CD4-positive, alpha-beta T cell (primary cell): ENCODE measurements at regions not wholly inside any gene's neighbourhood (a gene's known extent, or its start where the extent isn't known, plus 50 kb on each side); places are given as distances from the start of the nearest gene placed in this dataset.

Experiments used
- ATAC-seq: fragments of 200-7000 bp; cut with Tn5 transposase; one replicate; pipeline ENCODE4 v1.10.0; 2022; ENCODE audit warnings: mild to moderate bottlenecking; ENCODE audit not compliant: poor library complexity
- CTCF ChIA-PET: fragments of 350-600 bp; sonication (Branson Sonifier 250); formaldehyde crosslinking; loops from one replicate; lab custom pipeline; 2021; ENCODE audit warnings: antibody characterized with exemption, inconsistent platforms; lab: Charles Lee
- POLR2A ChIA-PET: fragments of 350-600 bp; sonication (Branson Sonifier 250); formaldehyde crosslinking; loops from one replicate; lab custom pipeline; 2021; ENCODE audit warnings: antibody characterized with exemption, inconsistent platforms; lab: Charles Lee
- DNase-seq, 14 experiments: peaks; one replicate each; pipeline ENCODE4 v3.0.0-alpha.2; 2013 to 2020; ENCODE audit warnings: mixed read lengths in 2 of 14
- H3K27ac ChIP-seq, 2 donors: one replicate each; pipeline versions ENCODE4 v1.5.1 to v1.7.0; 2013; ENCODE audit warnings: low read length in 2 of 2, low read depth in 1 of 2, mild to moderate bottlenecking in 1 of 2
- H3K27me3 ChIP-seq, 2 experiments: 1 replicate in 1 of 2; 2 replicates in 1 of 2; pipeline versions ENCODE4 v1.6.1 to v1.7.0; 2013; ENCODE audit warnings: low read length in 2 of 2, control low read depth in 1 of 2, mild to moderate bottlenecking in 1 of 2, moderate library complexity in 1 of 2; ENCODE audit not compliant: insufficient read depth in 2 of 2, control insufficient read depth in 1 of 2
- H3K36me3 ChIP-seq: one replicate; pipeline ENCODE4 v1.6.1; 2013; ENCODE audit warnings: low read length, control low read depth; ENCODE audit not compliant: insufficient read depth
- H3K4me1 ChIP-seq: one replicate; pipeline ENCODE4 v1.6.1; 2013; ENCODE audit warnings: low read length, control low read depth; ENCODE audit not compliant: insufficient read depth
- H3K4me3 ChIP-seq: one replicate; pipeline ENCODE4 v1.5.1; 2013; ENCODE audit warnings: mild to moderate bottlenecking, low read length, moderate library complexity
- H3K9me3 ChIP-seq, 2 experiments: 1 replicate in 1 of 2; 2 replicates in 1 of 2; pipeline versions ENCODE4 v1.6.1 to v1.7.0; 2013; ENCODE audit warnings: low read length in 2 of 2, mild to moderate bottlenecking in 2 of 2, control low read depth in 1 of 2, moderate library complexity in 1 of 2; ENCODE audit not compliant: control insufficient read depth in 1 of 2, insufficient read depth in 1 of 2
- H3K27ac Mint-ChIP-seq: one replicate; pipeline ENCODE4 v1.8.0; 2020; ENCODE audit warnings: mixed read lengths
- H3K27me3 Mint-ChIP-seq: one replicate; pipeline ENCODE4 v1.8.0; 2021; ENCODE audit warnings: mixed read lengths
- H3K36me3 Mint-ChIP-seq: one replicate; pipeline ENCODE4 v1.8.0; 2021; ENCODE audit warnings: low read depth, mixed read lengths
- H3K4me1 Mint-ChIP-seq: one replicate; pipeline ENCODE4 v1.8.0; 2021; ENCODE audit warnings: low read depth, mixed read lengths
- H3K4me3 Mint-ChIP-seq: one replicate; pipeline ENCODE4 v1.8.0; 2020; ENCODE audit warnings: mild to moderate bottlenecking, mixed read lengths
- H3K9me3 Mint-ChIP-seq: one replicate; pipeline ENCODE4 v1.8.0; 2020; ENCODE audit warnings: mixed read lengths
- intact Hi-C, 2 experiments: fragments of 100-400 bp; cut with DNase I in 1 of 2; cut with micrococcal nuclease in 1 of 2; formaldehyde crosslinking; loops; one replicate each; pipeline versions ENCODE4 v1.15.1 to v1.9.0; 2023 to 2025; cut with DNase I, micrococcal nuclease
- TF ChIP-seq, protein P1 (sequence below): fragments of 200-600 bp; IDR thresholded peaks from one replicate; pipeline ENCODE4 v1.8.0; 2022; ENCODE audit warnings: antibody characterized with exemption, mild to moderate bottlenecking

DNA sequence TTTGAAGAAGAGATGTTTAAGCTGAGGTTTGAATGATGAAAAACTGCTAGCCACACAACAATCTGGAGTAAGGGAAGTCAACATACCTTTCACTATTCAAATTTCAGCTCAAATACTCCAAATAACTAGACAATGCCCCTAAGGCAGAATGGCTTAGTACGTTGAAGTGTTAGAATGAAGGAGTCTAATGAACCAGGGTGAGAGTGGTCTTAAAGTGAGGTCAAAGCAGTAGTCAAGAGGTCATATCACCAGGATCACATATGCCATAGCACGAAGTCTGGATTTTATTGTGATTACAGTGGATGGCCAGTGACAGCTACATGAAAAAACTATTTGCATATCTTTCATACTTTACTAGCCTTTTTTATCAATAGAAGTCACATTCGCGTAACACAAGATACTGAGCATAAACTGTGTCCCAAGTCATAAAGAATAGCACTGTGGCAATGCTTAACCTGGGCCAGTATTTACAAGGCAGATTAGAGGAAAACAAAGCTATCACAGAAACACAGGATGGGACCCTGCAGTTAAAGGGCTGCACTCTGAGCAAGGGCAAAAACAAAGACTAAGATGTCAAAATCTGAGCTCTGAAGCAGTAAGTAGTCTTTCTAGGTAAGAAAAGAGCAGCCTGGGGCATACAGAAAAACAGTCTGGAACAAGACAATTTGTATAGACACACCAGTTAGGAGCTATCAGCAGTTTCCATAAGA lies 61.5 kb downstream of the HYCC1 start:
- Mint-ChIP-seq H3K9me3 (no peaks in the 10 kb centered on the region), H3K4me3 (no peak overlapping the region), H3K4me1 (no peaks in the 10 kb centered on the region), H3K36me3 (peaks cover 9% of the 10 kb centered on the region), H3K27me3 (no peaks in the 10 kb centered on the region), H3K27ac (no peak overlapping the region)
- Histone ChIP-seq H3K27ac (no peak overlapping the region), H3K9me3 (no peaks in the 10 kb centered on the region), H3K36me3 (peaks cover 1% of the 10 kb centered on the region), H3K27me3 (no peaks in the 10 kb centered on the region), H3K4me3 (no peak overlapping the region), H3K4me1 (no peaks in the 10 kb centered on the region)
- TF ChIP-seq, protein P1, sequence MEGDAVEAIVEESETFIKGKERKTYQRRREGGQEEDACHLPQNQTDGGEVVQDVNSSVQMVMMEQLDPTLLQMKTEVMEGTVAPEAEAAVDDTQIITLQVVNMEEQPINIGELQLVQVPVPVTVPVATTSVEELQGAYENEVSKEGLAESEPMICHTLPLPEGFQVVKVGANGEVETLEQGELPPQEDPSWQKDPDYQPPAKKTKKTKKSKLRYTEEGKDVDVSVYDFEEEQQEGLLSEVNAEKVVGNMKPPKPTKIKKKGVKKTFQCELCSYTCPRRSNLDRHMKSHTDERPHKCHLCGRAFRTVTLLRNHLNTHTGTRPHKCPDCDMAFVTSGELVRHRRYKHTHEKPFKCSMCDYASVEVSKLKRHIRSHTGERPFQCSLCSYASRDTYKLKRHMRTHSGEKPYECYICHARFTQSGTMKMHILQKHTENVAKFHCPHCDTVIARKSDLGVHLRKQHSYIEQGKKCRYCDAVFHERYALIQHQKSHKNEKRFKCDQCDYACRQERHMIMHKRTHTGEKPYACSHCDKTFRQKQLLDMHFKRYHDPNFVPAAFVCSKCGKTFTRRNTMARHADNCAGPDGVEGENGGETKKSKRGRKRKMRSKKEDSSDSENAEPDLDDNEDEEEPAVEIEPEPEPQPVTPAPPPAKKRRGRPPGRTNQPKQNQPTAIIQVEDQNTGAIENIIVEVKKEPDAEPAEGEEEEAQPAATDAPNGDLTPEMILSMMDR, result no peak
- ChIA-PET POLR2A (no interaction called here), CTCF (interaction anchor here (1.1 kb wide), 1 partner anchor 9 kb away, joined by 3 read pairs; no protein-coding TSS in a partner anchor)
- no peak for ATAC-seq
- intact Hi-C loops, result no loop called here
- DNase-seq, result no peak

DNA sequence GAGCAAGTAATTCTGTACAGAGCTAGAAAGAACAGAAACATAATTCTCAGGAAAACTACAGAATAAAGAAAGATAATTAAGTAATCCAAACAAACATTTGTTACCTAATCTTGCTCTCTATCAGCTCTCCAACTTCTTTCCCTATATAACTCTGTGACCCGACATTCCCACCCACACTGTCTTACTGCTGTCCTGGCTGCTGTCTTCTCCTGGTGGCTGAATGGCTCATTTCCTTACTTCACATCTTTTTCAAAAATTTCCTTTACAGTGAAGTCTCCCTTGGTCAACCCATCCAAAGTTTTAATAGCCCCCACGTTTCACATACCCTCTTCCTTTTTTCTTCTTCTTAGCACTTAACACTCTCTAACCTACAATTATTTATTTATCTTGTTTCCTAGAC lies 64.0 kb downstream of the HYCC1 start:
- no peak overlapping the region for H3K27ac Mint-ChIP-seq

GRCh38 chr7:22949221-22949620 lies 64.7 kb downstream of the HYCC1 start:
- H3K27me3 Mint-ChIP-seq, result no peaks in the 10 kb centered on the region
- no peaks in the 10 kb centered on the region for H3K9me3 Mint-ChIP-seq
- TF ChIP-seq, protein P1, result no peak
- no peak overlapping the region for H3K4me3 ChIP-seq
- H3K4me3 Mint-ChIP-seq, result no peak overlapping the region
- H3K4me1 ChIP-seq, result no peaks in the 10 kb centered on the region
- no peaks in the 10 kb centered on the region for H3K4me1 Mint-ChIP-seq
- no peak overlapping the region for H3K27ac ChIP-seq
- intact Hi-C loops, result no loop called here
- H3K27me3 ChIP-seq, result no peaks in the 10 kb centered on the region
- H3K36me3 Mint-ChIP-seq, result peaks cover 8% of the 10 kb centered on the region
- H3K36me3 ChIP-seq, result peaks cover 3% of the 10 kb centered on the region
- ATAC-seq (no peak), DNase-seq (no peak)
- no peak overlapping the region for H3K27ac Mint-ChIP-seq
- CTCF ChIA-PET, result interaction anchor here (1.4 kb wide), 1 partner anchor 12 kb away, joined by 4 read pairs; no protein-coding TSS in a partner anchor
- H3K9me3 ChIP-seq, result no peaks in the 10 kb centered on the region
- POLR2A ChIA-PET, result no interaction called here

More for the DNA sequence above, 64.0 kb downstream of the HYCC1 start:
- no peaks in the 10 kb centered on the region for H3K27me3 ChIP-seq
- no peaks in the 10 kb centered on the region for H3K4me1 ChIP-seq
- intact Hi-C loops, result no loop called here
- no peaks in the 10 kb centered on the region for H3K9me3 ChIP-seq
- H3K27ac ChIP-seq, result no peak overlapping the region
- TF ChIP-seq, protein P1, result no peak
- H3K4me3 ChIP-seq, result no peak overlapping the region
- ATAC-seq (no peak), DNase-seq (no peak)
- ChIA-PET POLR2A (no interaction called here), CTCF (interaction anchor here (1.4 to 1.8 kb wide), 2 partner anchors 12 to 45 kb away, joined by 4 read pairs; no protein-coding TSS in a partner anchor)
- peaks cover 3% of the 10 kb centered on the region for H3K36me3 ChIP-seq
- H3K4me1 Mint-ChIP-seq, result no peaks in the 10 kb centered on the region
- H3K9me3 Mint-ChIP-seq, result no peaks in the 10 kb centered on the region
- no peak overlapping the region for H3K4me3 Mint-ChIP-seq
- H3K36me3 Mint-ChIP-seq, result peaks cover 7% of the 10 kb centered on the region
- H3K27me3 Mint-ChIP-seq, result no peaks in the 10 kb centered on the region
